Frontal cortex (tissue), 3 donors: ENCODE measurements at regions not wholly inside any gene's neighbourhood (a gene's known extent, or its start where the extent isn't known, plus 50 kb on each side); places are given as distances from the start of the nearest gene placed in this dataset.

ENCODE experiments used
- DNase-seq, 2 donors: peaks; one replicate each; pipeline ENCODE4 v3.0.0; 2012; ENCODE audit warnings: low spot score in 2 of 2
- FAIRE-seq: peaks from 2 replicates; lab custom pipeline; 2012; peaks lifted over from hg19 to GRCh38; lab: Jason Lieb, UNC
- donor health status: control.
- donor health status: control.
- donor health status: control.

DNA sequence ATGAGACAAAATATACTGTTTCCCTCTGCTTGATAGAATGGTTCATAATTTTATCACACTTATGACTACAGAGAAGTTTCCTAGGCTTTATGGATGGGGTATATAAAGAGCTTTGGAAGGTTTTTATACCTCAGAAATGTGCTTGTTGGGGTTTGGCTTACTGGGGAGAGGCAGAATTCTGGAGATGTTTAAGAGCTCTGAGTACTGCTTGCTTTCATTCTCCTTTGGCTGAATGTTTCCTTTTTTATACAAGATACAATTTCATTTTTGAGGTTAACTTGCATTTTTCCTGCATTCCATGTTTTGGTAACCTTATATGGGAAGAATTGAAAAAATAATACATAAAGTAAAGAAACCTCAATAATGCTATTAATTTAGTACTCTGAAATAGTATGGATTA, 157.7 kb upstream of the COL11A1 start:
- DNase-seq (no peak), FAIRE-seq (no peak)

DNA sequence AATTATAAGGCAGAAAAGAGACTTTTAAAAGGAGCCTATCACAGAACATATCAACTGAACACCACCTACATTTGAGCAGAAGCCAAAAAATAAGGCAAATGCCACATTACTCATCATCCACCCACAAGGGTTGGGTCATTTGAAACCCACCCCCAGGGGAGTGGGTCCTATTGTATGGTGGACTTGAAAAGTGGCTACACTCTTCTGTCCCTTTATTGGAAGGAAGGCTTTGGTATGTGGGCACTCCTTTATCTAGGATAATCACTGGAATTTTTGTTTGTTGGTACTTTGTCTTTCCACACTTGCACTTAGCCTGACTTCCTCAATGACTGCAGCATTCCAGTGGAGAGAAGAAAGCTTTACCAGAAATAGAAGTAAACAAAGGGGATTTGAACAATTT, 157.2 kb upstream of the COL11A1 start:
- no peak for DNase-seq
- FAIRE-seq, result no peak

DNA sequence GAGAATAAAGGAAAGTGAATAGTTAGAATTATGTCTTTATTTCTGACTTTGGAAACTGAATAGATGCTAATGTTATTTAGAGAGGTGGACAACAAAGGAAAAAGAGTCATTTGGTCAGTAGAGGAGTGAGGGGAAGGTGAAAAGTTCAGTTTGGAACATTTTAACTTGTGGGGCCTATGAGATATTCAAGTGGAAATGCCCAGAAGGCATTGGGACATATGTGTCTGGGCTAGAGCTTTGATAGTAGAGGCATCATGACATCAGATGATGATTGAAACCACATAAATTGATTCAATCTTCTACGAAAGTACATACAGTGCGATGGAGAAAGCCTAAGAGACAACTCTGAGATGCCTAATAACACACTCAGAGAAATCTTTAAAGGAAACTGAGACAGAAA, 151.7 kb upstream of the COL11A1 start:
- no peak for FAIRE-seq

DNA sequence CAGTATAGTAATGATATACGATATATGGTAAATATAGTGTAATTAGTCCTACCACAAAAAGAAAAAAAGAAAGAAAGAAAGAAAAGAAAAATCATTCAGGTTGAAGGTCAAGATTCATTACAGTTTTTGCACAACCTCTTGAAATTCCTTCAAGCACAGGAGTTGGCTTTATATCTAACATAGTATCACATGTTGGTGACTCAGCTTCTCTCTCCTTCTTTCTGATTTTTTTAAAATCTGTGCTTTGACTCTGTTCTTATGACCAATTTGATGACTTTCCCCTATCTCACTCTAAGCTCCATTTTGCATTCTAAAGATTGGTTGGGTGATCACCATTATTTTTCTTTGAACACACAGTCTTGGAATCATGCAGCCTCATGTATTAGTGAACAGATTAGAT, 148.2 kb upstream of the COL11A1 start:
- DNase-seq, result no peak
- FAIRE-seq, result no peak

More for the DNA sequence above, 151.7 kb upstream of the COL11A1 start:
- no peak for DNase-seq

DNA sequence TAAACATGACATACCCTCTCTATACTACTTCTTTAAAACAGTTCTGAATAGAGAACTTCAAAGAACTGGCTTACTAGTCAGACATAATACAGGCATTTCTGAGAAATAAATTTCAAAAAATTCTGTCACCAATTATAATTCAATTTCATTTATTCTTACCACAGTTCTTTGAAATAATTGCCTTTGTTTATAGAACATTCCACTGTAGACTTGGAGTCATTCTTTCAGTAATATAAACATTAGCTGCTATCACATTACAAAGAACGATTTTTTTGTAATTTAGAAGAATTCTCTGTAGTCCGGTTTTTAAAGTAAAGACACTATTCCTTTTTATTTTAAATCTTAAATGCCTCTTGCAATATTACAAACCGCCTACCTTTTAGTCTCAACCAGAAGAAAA, 146.4 kb upstream of the COL11A1 start:
- no peak for DNase-seq
- FAIRE-seq, result no peak

DNA sequence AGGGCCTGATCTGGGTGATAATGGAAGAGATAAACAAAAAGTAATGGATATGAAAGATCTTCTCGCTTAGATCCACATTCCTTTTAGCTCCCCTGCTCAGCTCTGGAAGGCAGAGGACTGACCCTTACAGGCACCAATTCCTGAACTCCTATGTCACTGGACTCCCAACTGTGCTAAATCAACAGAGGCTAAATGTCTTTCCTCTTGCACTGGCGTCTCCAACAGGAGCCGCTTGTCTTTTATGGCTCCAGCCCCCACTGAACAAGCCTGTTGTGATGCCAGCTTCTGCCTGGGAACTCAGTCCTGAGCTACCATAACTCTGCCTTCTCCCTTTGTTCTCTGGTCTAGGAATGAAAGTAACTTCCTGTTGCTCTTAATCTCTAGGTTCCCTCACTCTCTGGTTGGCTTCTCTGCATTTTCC, 142.1 kb upstream of the COL11A1 start:
- no peak for FAIRE-seq

DNA sequence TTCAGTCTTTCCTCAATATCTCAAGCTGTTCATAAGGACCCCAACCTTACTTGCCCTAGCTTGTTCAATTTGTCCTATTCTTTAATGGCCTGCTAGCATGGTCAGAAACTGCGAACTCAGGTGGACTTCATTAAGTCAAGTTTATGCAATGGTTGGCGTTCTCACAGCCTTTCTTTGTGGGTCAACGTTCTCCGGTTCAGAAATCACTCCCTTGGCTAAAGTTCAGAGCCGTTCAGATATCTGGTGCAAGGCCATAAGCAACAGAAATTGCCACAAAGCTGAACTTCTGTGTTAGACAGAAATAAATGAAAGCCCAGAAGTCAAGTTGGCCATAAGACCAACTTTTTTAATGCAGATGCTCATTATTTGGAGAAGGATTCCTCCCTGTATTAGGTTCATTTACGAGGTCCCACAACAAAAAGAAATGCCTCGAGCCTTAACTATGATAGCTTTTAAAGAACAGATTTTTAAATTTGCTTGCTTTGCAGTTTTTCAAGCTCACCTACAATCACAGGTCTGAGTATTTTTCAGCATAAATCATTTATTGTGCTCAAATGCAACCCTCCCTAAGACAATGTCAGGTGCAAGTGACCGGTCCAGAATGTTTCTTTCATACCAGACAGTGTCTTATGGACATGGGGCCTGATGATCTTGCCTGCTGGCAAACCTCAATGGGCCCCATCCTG, 140.2 kb upstream of the COL11A1 start:
- DNase-seq, result no peak
- no peak for FAIRE-seq

More for the DNA sequence above, 142.1 kb upstream of the COL11A1 start:
- no peak for DNase-seq

DNA sequence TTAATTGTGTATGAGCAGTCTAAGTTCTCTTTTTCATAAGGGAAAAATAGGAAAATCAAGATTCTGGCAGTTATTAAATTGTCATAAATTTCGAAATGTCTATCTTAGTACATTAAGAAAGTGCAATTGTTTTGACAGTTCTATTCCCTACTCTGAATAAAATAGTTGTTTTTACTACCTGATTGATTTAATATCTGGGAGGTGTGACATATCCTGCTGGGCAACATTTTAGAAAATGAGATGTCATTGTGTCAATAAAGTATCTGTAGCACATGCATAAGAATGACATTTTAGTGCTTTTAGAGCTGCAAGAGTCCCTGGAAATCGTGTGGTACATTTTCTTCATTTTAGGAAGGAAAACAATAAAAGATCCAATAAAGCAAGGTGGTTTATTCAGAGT, 139.2 kb upstream of the COL11A1 start:
- DNase-seq (no peak), FAIRE-seq (no peak)

DNA sequence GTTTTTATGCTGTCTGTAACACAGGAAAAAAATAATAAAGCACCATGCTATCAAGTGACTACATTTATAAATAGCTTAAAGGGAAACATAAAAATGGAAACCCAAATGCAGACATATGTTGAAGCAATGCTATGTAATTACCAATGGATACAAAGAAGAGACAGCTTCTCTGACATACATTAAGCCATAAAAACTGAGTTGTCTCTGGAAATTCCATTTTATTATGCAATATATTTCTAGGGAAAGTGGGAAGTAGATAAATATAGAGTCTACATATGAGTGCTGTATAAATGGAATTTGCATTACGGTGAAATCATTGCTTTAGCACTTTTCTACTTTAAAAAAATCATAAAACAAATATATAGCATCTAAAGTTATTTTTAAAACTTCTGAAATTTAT, 135.2 kb upstream of the COL11A1 start:
- DNase-seq (no peak), FAIRE-seq (no peak)

DNA sequence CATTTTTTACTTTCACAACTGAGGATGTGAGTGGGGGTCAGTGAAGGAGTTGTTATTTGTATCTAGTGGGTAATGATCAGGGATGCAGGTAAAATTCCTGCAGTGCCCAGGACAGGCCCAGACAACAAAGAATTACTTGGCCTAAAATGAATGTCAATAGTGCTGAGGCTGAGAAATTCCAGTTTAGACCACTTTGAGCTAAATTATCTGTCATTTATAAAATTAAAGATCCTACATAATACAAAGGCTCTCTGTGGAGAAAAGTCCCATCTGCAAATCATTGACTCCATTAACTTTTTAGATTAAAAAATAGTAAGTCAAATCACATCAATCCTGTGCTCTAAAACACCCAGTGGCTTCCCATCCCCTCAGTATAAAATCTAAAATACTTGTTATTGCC, 130.7 kb upstream of the COL11A1 start:
- DNase-seq, result no peak
- FAIRE-seq, result no peak

DNA sequence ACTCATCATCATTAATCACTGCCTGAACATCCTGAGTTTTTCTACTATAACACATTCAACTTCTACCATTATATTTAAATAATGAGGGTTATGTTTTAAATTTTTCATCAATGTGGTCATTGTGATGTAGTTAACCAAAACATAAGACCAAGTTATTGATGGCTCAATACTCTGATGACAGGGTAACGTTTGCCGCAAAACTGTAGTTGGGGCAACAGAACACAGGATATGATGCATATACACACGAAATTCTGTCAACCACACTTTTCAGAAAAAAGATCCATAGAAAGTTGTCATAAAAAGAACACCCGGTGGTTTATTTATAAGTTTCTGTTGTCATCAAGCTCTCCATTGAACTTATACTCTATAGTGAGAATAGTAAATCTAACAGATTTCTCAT, 121.7 kb upstream of the COL11A1 start:
- DNase-seq, result no peak
- FAIRE-seq, result no peak

DNA sequence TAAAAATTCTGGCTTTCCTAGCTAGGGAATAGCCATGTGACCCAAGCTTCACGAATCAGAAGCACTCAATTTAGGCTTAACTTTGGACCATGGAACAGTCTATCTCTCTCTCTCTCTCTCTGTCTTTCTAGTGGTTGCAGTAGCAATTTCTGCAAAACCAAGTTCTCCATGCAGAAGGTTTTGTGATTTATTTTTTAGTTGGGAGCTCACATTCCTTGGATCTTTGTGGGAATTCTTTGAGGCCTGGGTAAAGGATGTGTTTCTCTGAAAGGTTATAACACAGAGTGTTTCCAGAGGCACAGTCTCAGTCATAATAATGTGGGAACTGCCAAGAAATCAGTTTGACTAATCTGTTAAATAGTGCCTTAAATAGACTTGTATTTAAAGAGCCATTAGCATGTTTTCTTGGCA, 112.3 kb upstream of the COL11A1 start:
- DNase-seq, result no peak
- no peak for FAIRE-seq

DNA sequence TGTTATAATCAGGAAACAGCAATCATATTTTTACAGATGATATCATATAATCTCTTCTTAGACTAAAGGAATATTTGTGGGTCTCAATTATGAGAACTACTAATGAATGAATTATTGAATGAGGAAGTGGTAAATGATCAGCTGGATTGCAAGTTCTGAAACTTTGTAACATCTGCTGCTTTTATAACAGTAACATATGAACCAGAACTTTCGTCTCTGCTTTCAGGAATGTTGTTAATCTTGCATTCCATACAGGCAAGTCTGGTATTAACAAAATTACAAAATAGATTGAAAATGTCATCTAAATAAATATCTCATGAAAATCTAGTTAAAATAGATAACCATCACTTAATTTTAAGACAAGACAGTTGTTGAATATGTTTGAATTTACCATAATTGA, 110.5 kb upstream of the COL11A1 start:
- FAIRE-seq, result no peak

DNA sequence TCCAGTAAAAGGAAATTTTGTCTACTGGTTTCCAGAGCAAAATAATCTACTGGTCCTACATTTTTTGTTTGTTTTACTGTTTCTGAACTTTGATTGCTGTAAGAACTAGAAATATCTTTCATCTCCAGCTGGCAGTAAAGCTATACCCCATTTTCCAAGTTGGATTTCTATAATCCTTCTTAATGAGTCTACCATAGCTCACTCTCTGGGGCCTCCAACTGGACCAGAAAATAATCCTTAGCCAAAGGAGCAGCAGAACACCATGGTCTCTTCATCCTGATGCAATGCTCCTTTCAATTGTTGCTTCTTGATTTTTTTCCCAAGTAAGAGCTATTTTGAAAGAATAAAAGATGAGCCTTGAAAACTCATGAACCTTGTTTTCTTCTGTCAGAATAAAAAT, 110.0 kb upstream of the COL11A1 start:
- DNase-seq (no peak), FAIRE-seq (no peak)

More for the DNA sequence above, 110.5 kb upstream of the COL11A1 start:
- no peak for DNase-seq

DNA sequence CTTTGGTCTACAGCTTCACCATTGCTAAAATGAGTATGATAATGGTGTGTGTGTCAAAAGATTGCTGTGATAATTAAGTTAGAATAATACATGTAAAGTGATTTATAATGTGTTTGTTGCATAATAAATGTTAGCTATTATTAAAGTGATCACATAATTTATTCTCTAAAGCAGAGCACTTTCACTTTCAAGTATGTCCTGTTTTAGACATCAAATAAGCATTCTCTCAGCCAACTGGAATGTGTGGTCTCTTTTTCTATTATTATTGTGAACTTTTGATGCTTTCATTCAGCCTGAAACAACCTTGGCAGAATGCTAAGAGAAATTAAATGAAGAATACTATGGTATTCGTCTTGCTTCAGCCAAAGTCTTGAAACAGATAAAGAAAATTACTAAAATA, 102.8 kb upstream of the COL11A1 start:
- no peak for FAIRE-seq
- DNase-seq, result no peak

DNA sequence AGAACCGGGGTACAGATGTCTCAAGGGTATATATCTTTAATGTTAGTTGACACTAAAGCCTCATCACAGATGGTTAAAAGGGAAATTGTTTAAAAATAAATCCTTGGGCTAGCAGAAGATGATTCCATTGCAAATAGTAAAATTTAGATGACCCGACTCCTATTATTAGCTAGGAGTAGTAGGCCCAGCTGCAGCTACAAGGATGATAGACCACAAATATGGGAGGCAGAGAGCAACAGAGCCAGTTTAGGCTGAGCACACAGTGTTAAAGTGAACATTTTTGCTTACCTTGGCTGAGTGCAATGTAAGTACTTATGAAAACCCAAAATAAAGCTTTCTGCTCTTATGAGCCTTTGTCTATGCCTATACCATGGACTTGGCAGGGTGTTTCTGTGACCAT, 100.5 kb upstream of the COL11A1 start:
- FAIRE-seq, result no peak

DNA sequence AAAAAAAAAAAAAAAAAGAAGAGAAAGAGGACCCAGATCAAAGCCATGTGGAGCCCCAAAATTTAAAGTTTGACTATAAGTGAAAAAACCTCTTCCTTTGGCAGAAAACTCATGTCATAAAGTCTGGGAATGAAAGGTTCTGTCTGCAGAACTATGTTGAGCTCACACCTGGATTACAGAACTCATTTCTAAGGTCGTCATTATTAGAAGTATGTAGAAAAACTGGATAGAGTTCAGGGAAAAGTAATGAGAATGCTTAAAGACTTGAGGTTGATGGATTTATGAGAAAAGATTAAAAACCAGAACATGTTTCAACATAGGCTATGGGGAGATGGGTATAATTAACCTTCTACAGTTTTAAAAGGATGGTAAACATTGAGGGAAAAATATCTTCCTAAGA, 90.7 kb upstream of the COL11A1 start:
- FAIRE-seq (no peak), DNase-seq (no peak)

More for the DNA sequence above, 100.5 kb upstream of the COL11A1 start:
- no peak for DNase-seq

DNA sequence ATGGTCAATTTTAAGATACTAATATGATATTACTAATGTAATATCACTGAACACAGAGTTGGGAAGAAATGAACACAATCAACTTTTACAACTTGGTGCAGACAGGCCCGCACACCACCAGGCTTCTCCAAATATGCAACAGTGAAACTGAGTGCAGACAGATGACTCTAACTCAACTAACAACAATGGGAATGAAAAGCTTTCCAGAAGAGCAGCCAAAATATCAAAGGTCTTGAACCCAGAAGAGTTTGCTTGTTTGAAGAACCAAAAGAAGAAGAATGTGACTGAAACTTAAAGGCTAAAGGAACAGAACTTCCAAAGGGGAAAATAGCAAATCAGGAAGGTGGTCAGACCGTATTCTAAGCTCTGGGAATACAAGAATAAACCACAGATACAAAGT, 89.8 kb upstream of the COL11A1 start:
- DNase-seq (no peak), FAIRE-seq (no peak)

DNA sequence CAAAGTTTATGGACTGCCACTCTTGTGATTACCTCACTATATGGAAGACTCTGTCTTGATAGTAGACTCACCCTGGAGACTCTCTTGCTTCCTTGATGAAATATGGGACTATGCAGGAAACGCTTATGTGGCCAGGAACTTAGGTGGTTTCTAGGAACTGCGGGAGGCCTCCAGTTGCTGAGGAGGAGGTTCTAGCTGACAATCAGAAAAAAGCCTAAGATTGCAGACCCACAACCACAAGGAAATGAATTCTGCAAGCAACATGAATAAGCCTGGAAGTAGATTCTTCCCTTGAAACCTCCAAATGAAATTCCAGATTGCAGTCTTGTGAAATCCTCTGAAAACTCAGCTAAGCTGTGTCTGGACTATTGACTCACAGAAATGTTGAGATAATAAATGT, 88.9 kb upstream of the COL11A1 start:
- FAIRE-seq (no peak), DNase-seq (no peak)

DNA sequence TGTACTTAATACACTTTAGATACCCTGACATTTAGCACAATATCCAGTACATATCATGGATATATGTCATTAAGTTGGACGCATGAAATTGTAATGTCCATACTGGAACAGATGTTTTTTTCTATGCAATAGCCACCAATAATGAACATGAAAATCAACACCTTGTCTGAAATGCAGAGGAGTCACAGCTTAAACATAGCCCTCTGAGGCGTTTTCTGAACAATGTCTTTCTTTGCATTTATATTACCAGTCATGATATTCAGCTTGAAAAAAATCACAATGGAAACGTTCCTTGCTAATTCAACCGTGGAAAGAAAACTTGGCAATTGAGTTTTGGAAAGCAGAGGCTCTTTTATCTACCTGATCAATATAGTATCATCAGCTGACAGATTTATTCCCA, 86.7 kb upstream of the COL11A1 start:
- FAIRE-seq (no peak), DNase-seq (no peak)

DNA sequence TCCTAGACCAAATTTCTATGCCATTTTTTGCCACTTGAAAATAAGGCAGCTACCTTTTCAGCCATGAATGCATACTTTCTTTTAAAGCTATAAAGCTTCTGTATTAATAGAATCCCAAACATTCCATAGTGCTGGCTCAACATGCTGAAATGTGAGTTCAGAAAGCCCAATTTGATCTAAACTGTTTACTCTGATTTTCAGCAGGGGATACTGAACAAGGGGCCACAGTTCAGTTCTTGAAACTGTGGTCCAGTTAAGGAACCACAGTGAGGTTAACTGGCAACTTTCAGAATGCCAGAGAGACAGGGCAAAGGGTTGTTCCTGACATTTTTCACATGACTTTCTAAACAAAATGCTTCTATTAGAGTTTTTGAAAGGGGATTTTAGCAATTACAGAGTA, 85.7 kb upstream of the COL11A1 start:
- FAIRE-seq (no peak), DNase-seq (no peak)

DNA sequence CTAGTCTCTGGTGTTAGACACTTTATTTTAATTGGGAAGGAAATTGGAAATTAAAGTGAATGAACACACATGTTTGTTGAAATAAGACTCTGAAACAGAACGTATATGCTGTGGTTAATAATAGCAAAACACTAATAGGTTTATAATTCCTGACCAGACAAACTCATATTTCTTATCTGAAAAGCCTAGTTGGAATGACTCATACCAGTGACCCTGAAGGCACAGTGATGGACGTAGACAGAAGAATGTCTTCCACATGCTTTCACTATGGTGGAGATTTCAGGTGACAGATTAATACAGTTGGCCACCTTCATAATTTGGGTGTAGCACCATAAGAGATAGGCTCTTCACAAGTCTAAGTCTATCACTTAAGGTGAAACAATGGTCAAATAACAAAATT, 83.0 kb upstream of the COL11A1 start:
- no peak for FAIRE-seq

More for the DNA sequence above, 83.0 kb upstream of the COL11A1 start:
- no peak for DNase-seq
